Transverse colon (tissue), 3 donors: ENCODE measurements at regions not wholly inside any gene's neighbourhood (a gene's known extent, or its start where the extent isn't known, plus 50 kb on each side); places are given as distances from the start of the nearest gene placed in this dataset.

ENCODE experiments used
- CTCF ChIP-seq, 5 experiments: fragments of 200-600 bp in 3 of 5; fragments of 450-650 bp in 2 of 5; sonication (generic) in 3 of 5; IDR thresholded peaks; 1 replicate in 2 of 5; 2 replicates in 3 of 5; pipeline ENCODE4 v1.5.1; 2016 to 2017; ENCODE audit warnings: antibody characterized with exemption in 5 of 5, inconsistent platforms in 3 of 5, mild to moderate bottlenecking in 2 of 5, moderate library complexity in 1 of 5
- POLR2A ChIP-seq: fragments of 450-650 bp; IDR thresholded peaks from one replicate; pipeline ENCODE4 v1.6.1; 2016; ENCODE audit warnings: antibody characterized with exemption, mild to moderate bottlenecking, moderate library complexity

- TF ChIP-seq CTCF (IDR thresholded peaks at IDR 0.05), result no peak
- no peak for TF ChIP-seq POLR2A
These were observed 776.1 kb downstream of the KCNJ2 start for GRCh38 chr17:70945386-70945785.
